GM10847 (cell line): ENCODE measurements at regions not wholly inside any gene's neighbourhood (a gene's known extent, or its start where the extent isn't known, plus 50 kb on each side); places are given as distances from the start of the nearest gene placed in this dataset.

ENCODE experiments used
- POLR2A ChIP-seq: IDR thresholded peaks from 2 replicates; pipeline ENCODE4 v1.6.1; 2011; ENCODE audit not compliant: insufficient read length; ENCODE audit errors: extremely low read depth

- peak; percentile 42 for TF ChIP-seq POLR2A
Measured at GRCh38 chr1:39105061-39105840, 79.1 kb downstream of the NDUFS5 start.

- no peak for TF ChIP-seq POLR2A
Measured at GRCh38 chr1:39105841-39106765, 80.0 kb downstream of the NDUFS5 start.

- no peak for TF ChIP-seq POLR2A
Measured at GRCh38 chr1:39106801-39107327, 80.7 kb downstream of the NDUFS5 start.

- TF ChIP-seq POLR2A: no peak
Measured at GRCh38 chr1:39107341-39108290, 81.5 kb downstream of the NDUFS5 start.

GRCh38 chr1:39109644-39110043, 83.5 kb downstream of the NDUFS5 start:
- TF ChIP-seq POLR2A: no peak

GRCh38 chr1:39110325-39110851, 84.2 kb downstream of the NDUFS5 start:
- no peak for TF ChIP-seq POLR2A

- no peak for TF ChIP-seq POLR2A
Measured at GRCh38 chr1:39110882-39111281, 84.7 kb downstream of the NDUFS5 start.

GRCh38 chr1:39113109-39113743, 87.1 kb downstream of the NDUFS5 start:
- no peak for TF ChIP-seq POLR2A

- no peak for TF ChIP-seq POLR2A
Measured at GRCh38 chr1:39115271-39116110, 89.0 kb upstream of the MACF1 start.

GRCh38 chr1:39116116-39116607, 88.3 kb upstream of the MACF1 start:
- no peak for TF ChIP-seq POLR2A

- no peak for TF ChIP-seq POLR2A
Measured at GRCh38 chr1:39116860-39117728, 87.4 kb upstream of the MACF1 start.

GRCh38 chr1:39117899-39118450, 86.5 kb upstream of the MACF1 start:
- no peak for TF ChIP-seq POLR2A

- TF ChIP-seq POLR2A: no peak
Measured at GRCh38 chr1:39122056-39122455, 82.4 kb upstream of the MACF1 start.
